ENCODE measurements at regions not wholly inside any gene's neighbourhood (a gene's known extent, or its start where the extent isn't known, plus 50 kb on each side); places are given as distances from the start of the nearest gene placed in this dataset.

DNA sequence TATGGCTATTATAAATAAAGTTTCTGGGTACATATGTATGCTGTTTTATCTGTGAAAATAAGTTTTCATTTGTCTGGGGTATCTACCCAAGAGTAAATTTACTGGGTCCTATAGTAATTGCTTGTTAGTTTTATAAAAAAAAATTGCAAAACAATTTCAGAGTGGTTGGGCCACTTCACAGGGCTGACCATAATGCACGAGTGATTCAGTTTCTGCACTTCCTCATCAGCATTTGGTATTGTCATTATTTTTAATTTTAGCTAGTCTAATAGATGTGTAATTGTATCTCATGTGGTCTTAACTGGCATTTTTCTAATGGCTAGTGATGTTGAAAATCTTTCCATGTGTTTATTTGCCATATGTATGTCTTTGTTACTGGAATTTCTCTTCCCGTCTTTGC is 452.4 kb upstream of the AKR1E2 start:
- TF ChIP-seq EP300 (IDR thresholded peaks at IDR 0.05; ENCODE audit: low read depth) = no peak
- TF ChIP-seq, protein P1, sequence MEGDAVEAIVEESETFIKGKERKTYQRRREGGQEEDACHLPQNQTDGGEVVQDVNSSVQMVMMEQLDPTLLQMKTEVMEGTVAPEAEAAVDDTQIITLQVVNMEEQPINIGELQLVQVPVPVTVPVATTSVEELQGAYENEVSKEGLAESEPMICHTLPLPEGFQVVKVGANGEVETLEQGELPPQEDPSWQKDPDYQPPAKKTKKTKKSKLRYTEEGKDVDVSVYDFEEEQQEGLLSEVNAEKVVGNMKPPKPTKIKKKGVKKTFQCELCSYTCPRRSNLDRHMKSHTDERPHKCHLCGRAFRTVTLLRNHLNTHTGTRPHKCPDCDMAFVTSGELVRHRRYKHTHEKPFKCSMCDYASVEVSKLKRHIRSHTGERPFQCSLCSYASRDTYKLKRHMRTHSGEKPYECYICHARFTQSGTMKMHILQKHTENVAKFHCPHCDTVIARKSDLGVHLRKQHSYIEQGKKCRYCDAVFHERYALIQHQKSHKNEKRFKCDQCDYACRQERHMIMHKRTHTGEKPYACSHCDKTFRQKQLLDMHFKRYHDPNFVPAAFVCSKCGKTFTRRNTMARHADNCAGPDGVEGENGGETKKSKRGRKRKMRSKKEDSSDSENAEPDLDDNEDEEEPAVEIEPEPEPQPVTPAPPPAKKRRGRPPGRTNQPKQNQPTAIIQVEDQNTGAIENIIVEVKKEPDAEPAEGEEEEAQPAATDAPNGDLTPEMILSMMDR (IDR thresholded peaks at IDR 0.05) = no peak
